IPS-18a (cell line): ENCODE measurements at regions not wholly inside any gene's neighbourhood (a gene's known extent, or its start where the extent isn't known, plus 50 kb on each side); places are given as distances from the start of the nearest gene placed in this dataset.

Experiments
- H3K27ac ChIP-seq: one replicate; pipeline ENCODE4 v1.5.1; 2013; ENCODE audit warnings: low read length
- H3K27me3 ChIP-seq: one replicate; pipeline ENCODE4 v1.6.1; 2013; ENCODE audit warnings: mild to moderate bottlenecking, low read length; ENCODE audit not compliant: control insufficient read depth, insufficient read depth
- H3K36me3 ChIP-seq: one replicate; pipeline ENCODE4 v1.6.1; 2013; ENCODE audit warnings: low read depth, low read length; ENCODE audit not compliant: control insufficient read depth
- H3K4me1 ChIP-seq: one replicate; pipeline ENCODE4 v1.6.1; 2013; ENCODE audit warnings: low read depth, low read length; ENCODE audit not compliant: control insufficient read depth
- H3K4me3 ChIP-seq: one replicate; pipeline ENCODE4 v1.5.1; 2013; ENCODE audit warnings: low read length
- H3K9ac ChIP-seq: one replicate; pipeline ENCODE4 v1.6.1; 2013; ENCODE audit warnings: mild to moderate bottlenecking, low read length, moderate library complexity
- H3K9me3 ChIP-seq: one replicate; pipeline ENCODE4 v1.6.1; 2013; ENCODE audit warnings: low read depth, low read length; ENCODE audit not compliant: control insufficient read depth

DNA sequence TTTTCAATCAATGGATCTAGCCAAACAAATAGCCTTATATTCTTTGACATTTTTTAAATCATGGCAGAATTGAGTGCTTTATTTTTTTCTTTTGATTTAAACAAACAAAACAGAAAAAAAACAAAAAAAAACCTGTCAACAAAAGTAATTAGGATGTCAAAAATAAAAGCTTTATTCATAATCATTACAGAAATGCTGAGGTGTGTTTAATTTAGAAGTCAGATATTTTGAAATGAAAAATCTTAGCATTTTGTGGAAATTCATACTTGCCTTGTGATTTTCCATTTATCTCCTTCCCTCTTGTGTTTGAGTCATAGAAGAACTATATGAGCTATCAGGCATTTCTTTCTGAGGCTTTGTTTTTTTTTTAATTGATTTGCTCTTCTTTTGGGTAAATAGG, 387.0 kb upstream of the STXBP6 start:
- Histone ChIP-seq H3K4me1 (no peaks in the 10 kb centered on the region), H3K9me3 (no peaks in the 10 kb centered on the region), H3K27me3 (no peaks in the 10 kb centered on the region), H3K27ac (no peak overlapping the region), H3K4me3 (no peak overlapping the region), H3K36me3 (no peaks in the 10 kb centered on the region), H3K9ac (no peak overlapping the region)

DNA sequence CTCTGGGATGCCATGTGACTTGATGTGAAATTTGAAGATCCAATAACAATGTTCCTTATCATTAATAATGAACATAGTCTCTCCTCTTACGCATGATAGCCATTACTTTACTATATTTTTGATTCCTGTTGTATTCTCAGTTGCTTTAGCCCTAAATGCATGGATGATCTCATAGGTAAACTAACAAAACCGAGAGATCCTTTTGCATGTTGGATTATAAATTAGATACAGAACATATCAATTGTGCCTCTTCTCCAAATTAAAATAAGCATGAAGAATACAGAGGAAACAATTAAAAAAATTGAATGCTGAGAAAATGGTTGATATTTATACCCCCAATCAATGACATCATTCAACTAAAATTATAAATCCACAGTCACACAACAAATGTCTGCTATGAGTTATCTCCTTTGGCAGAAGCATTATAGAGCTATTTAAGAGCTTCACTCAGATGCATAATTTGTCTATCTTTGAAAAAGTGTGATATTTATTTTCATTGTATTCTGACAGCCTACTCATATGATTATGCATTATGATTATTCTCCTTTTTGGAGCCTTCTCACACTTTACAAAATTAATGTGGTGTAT, 386.4 kb upstream of the STXBP6 start:
- Histone ChIP-seq H3K4me1 (no peaks in the 10 kb centered on the region), H3K9ac (no peak overlapping the region), H3K9me3 (no peaks in the 10 kb centered on the region), H3K4me3 (no peak overlapping the region), H3K36me3 (no peaks in the 10 kb centered on the region), H3K27me3 (no peaks in the 10 kb centered on the region), H3K27ac (no peak overlapping the region)

DNA sequence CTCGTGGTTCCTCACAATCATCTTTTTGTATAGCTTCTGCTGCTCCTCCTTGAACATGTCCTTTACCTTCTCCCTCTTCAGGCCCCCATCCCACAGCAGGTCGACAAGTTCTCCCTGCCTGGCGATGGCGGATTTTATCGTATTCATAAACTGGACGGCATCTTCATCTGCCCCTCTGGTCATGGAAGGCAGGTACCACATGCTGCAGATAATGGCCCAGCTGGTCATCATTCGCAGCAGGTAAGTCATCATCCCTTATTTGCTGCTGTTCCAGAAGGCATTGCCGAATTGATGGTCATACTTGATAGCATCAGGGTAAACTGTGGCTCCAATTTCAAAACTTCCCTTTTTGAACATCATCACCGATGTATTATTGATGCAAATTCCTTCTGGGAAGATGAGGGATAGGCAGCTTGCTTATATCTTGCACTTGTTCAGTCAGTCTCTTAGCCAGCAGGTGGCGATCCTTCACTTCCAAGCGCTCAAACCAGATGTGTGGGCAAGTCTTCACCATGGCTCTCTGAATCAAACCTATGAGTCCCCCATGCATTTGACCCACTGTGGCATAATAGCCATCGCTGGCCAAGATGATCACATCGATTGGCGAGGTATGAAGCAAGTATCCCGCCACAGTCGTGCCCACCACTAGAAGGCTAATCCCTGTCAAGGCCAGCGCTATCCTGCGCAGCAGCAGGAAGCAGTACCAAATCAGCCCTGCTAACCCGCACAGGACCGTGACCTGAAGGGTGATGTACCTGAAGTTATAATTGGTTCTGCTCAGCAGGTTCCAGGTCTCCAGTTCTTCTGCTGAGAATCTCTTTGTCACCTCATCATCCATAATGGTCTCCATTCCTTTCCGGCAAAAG, 381.5 kb upstream of the STXBP6 start:
- no peaks in the 10 kb centered on the region for H3K27me3 ChIP-seq
- H3K36me3 ChIP-seq = no peaks in the 10 kb centered on the region
- no peak overlapping the region for H3K4me3 ChIP-seq
- H3K9me3 ChIP-seq = no peaks in the 10 kb centered on the region
- no peak overlapping the region for H3K27ac ChIP-seq
- no peak overlapping the region for H3K9ac ChIP-seq
- H3K4me1 ChIP-seq = no peaks in the 10 kb centered on the region

DNA sequence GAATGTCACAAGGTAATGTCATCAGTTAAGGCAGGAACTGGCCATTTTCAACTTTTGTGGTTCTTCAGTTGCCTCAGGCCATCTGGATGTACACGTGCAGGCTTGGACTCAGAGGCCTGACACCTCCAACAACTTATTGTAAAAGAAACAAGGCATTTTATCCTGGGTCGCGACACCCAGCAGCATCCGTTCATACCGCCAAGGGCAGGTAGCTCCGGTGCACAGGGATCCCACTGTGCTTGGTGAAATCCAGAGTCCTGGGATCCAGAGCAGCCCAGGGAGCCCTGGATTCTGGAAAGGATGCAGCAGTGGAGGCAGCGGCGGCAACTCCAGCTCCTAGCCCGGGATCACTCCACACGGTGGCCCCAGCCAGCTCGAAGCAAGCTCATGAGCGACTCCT, 380.9 kb upstream of the STXBP6 start:
- H3K4me3 ChIP-seq = no peak overlapping the region
- H3K9me3 ChIP-seq = no peaks in the 10 kb centered on the region
- no peak overlapping the region for H3K9ac ChIP-seq
- H3K27ac ChIP-seq = no peak overlapping the region
- H3K27me3 ChIP-seq = no peaks in the 10 kb centered on the region
- H3K4me1 ChIP-seq = no peaks in the 10 kb centered on the region
- no peaks in the 10 kb centered on the region for H3K36me3 ChIP-seq

DNA sequence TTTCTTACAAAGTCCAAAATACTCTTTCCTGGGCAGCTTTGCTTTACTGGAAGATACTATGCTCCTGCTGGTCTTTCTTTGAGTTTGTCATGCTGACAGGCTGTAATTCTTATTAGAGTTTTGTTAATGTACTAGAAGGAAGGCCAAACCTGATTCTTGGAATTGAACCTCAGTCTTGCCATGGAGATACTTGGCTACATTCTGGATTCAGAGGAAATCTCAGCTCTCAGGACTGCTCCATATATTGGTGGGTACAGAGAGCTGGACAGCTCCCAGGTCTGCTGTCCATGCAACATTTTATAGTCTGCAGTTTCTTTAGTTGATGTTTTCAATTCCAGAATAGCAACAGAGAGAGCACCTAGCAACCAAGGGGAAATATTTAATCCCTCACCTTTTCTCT, 363.1 kb upstream of the STXBP6 start:
- Histone ChIP-seq H3K9me3 (no peaks in the 10 kb centered on the region), H3K27ac (no peak overlapping the region), H3K9ac (no peak overlapping the region), H3K36me3 (no peaks in the 10 kb centered on the region), H3K4me1 (no peaks in the 10 kb centered on the region), H3K4me3 (no peak overlapping the region), H3K27me3 (no peaks in the 10 kb centered on the region)

DNA sequence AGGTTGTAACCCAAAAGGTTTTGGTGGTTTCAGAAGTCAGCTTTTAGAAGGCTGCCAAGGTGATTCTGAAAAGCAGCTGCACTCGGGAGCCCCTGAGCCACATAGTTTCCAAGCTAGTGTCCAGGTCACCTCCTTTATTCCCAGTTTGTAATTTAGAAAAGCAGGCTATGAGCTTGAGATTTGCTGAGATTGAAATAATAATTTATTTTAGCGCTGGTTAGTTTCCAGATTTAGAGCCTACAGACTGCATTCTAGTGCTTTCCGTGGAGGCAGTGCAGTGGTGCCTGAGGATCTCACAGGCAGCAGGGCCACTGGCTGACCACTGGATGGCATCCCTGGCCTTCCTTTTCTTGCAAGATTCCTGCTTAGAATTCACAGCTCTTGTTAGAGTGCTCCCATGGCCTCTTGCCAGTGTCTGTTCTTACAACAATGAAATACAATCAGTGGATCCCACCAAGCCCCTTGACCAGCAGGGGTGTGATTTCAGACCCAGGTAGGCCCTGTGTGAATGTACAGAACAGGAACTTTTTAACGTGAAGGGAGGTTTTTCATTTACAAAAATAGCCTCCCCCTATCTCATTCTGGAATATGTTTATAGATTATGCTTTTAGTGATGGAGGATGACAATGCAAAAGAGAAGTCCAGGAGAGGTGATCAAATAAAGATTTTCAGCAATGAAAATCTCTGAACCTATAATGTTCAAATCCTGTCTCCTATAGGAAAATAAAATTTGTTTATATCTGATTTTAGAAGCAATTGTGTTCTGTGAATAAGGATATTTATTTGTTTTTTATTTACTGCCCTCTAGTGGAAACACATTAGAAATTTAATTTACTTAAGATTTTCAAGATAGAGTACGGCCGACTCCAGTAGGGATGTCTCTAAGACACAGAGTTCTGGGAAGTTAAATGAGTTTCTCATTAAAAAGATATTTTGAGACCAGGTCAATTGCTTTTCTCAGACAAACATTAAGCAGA, 362.1 kb upstream of the STXBP6 start:
- Histone ChIP-seq H3K27ac (no peak overlapping the region), H3K4me1 (no peaks in the 10 kb centered on the region), H3K36me3 (no peaks in the 10 kb centered on the region), H3K9ac (no peak overlapping the region), H3K27me3 (no peaks in the 10 kb centered on the region), H3K4me3 (no peak overlapping the region), H3K9me3 (no peaks in the 10 kb centered on the region)

DNA sequence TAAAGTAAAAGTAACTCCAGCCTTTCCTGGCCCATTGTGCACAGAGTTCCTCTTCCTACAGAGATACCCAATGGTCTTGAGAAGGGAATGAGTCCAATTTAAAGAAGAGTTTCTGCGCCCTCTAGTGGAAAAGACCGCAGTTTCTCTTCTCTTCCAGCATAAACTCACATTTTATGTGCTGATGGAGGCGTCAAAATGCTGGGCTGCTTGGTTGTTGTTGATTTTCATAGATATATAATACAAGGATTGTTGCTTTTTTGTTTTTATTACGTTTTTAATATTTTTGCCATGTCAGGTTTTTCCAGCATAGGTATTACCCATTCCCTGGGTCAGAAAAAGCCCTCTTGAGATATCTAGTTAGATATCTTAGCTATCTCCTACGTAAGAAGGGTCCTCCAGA, 356.9 kb upstream of the STXBP6 start:
- Histone ChIP-seq H3K36me3 (no peaks in the 10 kb centered on the region), H3K9ac (no peak overlapping the region), H3K27ac (no peak overlapping the region), H3K4me3 (no peak overlapping the region), H3K4me1 (no peaks in the 10 kb centered on the region), H3K9me3 (no peaks in the 10 kb centered on the region), H3K27me3 (no peaks in the 10 kb centered on the region)

DNA sequence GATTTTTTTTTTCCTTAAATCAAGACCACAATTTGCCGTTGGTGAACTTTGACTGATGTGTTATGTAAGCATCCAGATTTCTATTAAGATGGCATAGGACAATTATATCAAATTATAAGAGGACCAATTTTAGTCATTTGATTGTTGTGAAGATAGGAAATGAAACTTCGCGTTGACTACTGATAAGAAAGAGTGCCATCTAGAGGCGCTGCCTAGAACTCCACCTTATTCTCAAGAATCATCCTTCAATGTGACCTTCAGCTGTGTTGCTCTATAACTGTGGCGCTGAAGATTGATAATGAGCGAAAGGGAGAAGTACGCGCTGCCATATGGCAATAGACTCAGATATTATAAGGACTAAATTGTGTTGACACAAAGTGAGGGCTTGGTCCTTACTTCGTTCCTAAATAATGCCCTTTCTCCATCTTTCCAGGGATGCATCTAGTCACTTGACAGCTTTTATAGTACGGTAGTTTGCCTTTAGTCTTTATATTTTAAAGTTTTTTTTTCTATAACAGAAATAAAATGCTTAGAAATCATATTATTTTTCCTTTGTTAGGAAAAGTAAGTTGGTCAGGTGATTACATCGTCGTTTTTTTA, 350.8 kb upstream of the STXBP6 start:
- no peak overlapping the region for H3K9ac ChIP-seq
- no peaks in the 10 kb centered on the region for H3K9me3 ChIP-seq
- no peaks in the 10 kb centered on the region for H3K36me3 ChIP-seq
- no peak overlapping the region for H3K27ac ChIP-seq
- no peaks in the 10 kb centered on the region for H3K4me1 ChIP-seq
- H3K27me3 ChIP-seq = no peaks in the 10 kb centered on the region
- H3K4me3 ChIP-seq = no peak overlapping the region

DNA sequence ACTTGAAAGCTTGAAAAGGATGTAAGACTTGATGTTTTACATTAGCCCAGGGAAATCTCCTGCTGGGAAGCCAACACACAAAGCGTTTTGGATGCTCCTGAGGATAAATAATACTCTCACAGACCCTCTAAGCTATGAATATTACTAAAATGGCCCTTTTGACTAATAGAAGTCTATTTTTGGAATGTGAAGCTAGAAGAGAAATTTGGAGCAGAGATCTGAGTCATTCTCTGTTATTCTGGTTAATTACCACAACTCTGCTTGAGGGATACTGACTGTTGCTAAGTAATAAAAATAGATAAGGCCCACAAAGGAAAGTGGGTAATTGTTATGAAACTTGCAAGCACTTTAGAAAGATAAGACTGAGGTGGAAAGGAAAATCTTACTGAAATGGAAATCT, 346.2 kb upstream of the STXBP6 start:
- Histone ChIP-seq H3K27ac (no peak overlapping the region), H3K4me1 (peaks cover 2% of the 10 kb centered on the region), H3K9ac (no peak overlapping the region), H3K27me3 (no peaks in the 10 kb centered on the region), H3K36me3 (no peaks in the 10 kb centered on the region), H3K4me3 (no peak overlapping the region), H3K9me3 (no peaks in the 10 kb centered on the region)

DNA sequence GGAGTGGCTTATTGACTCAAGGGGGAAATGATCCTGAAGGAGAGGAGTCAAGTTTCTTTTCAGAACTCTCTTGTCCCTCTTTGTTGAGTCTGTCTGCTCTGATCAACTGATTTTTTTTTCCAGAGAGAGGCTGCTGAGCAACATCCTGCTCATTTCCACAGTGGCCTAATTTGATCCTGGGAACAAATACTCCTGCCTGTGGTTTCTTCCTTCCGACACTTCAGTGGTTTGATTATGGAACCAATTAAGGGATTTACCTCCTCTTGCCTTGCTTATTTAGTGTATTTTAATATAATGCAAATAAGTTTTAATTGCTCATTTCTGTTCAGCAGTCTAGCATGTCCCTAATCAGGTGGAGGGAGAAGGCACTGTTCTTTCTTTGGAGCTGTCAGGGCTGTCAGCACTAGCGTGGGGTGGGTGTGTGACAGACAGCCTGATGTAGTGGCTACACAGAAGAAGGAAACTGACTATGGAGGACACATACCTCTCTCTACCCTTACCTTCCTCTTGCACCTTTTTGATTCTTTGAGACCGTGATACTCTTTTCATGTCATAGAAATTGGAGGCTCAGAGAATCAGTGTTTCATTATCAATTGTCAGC, 344.9 kb upstream of the STXBP6 start:
- H3K27me3 ChIP-seq = no peaks in the 10 kb centered on the region
- peaks cover 2% of the 10 kb centered on the region for H3K4me1 ChIP-seq
- H3K27ac ChIP-seq = no peak overlapping the region
- H3K4me3 ChIP-seq = no peak overlapping the region
- H3K36me3 ChIP-seq = no peaks in the 10 kb centered on the region
- no peaks in the 10 kb centered on the region for H3K9me3 ChIP-seq
- no peak overlapping the region for H3K9ac ChIP-seq

DNA sequence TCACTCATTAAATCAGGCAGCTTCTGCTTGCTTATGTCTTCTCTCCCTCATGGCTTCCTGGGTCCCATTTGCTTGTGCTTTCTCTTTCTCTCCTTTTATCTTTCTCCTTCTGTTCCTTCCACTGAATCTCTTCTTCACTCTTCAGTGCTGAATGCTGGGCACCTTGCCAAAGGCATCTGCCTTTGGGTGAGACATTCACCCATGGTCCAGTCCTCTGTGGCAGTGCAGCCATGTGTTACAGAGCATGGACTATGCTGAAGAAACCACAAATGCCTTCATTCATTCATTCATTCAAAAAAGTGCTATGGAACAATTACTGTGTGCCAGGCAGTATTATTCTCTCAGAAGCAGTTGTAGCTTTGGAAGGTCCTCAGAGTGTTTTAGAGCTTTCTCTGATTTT, 344.4 kb upstream of the STXBP6 start:
- no peaks in the 10 kb centered on the region for H3K36me3 ChIP-seq
- peaks cover 2% of the 10 kb centered on the region for H3K4me1 ChIP-seq
- no peaks in the 10 kb centered on the region for H3K9me3 ChIP-seq
- H3K27me3 ChIP-seq = no peaks in the 10 kb centered on the region
- no peak overlapping the region for H3K4me3 ChIP-seq
- no peak overlapping the region for H3K27ac ChIP-seq
- no peak overlapping the region for H3K9ac ChIP-seq
